HFFc6 (cell line): ENCODE measurements at regions not wholly inside any gene's neighbourhood (a gene's known extent, or its start where the extent isn't known, plus 50 kb on each side); places are given as distances from the start of the nearest gene placed in this dataset.
"Not testable (repeated sequence)": the region's sequence is repeated elsewhere in the genome, so short reads cannot be mapped to it uniquely, and the experiment has no call there.

ENCODE experiments used
- DNase-seq: peaks from one replicate; pipeline ENCODE4 v3.0.0-alpha.2; 2018
- H3K27ac Mint-ChIP-seq: 2 replicates; pipeline ENCODE4 v1.8.0; 2020; ENCODE audit warnings: mild to moderate bottlenecking, mixed read lengths
- H3K27me3 Mint-ChIP-seq: 2 replicates; pipeline ENCODE4 v1.8.0; 2021; ENCODE audit warnings: mild to moderate bottlenecking, moderate library complexity, mixed read lengths; ENCODE audit not compliant: insufficient read depth
- H3K36me3 Mint-ChIP-seq: 2 replicates; pipeline ENCODE4 v1.8.0; 2021; ENCODE audit warnings: low read depth, mixed read lengths
- H3K4me1 Mint-ChIP-seq: 2 replicates; pipeline ENCODE4 v1.8.0; 2020; ENCODE audit warnings: low read depth, mixed read lengths
- H3K4me3 Mint-ChIP-seq: 2 replicates; pipeline ENCODE4 v1.8.0; 2020; ENCODE audit warnings: mild to moderate bottlenecking, moderate library complexity, mixed read lengths
- H3K9me3 Mint-ChIP-seq: 2 replicates; pipeline ENCODE4 v1.8.0; 2020; ENCODE audit warnings: mild to moderate bottlenecking, mixed read lengths
- CTCF ChIP-seq: fragments of 200-600 bp; sonication (generic); IDR thresholded peaks from 2 replicates; pipeline ENCODE4 v1.5.0; 2021; ENCODE audit warnings: antibody characterized with exemption, mild to moderate bottlenecking

GRCh38 chr2:166764702-166765101 is 123.6 kb upstream of the XIRP2 start:
- no peaks in the 10 kb centered on the region for H3K4me1 Mint-ChIP-seq
- no peaks in the 10 kb centered on the region for H3K36me3 Mint-ChIP-seq
- H3K27ac Mint-ChIP-seq: no peak overlapping the region
- TF ChIP-seq CTCF: no peak
- H3K4me3 Mint-ChIP-seq: no peak overlapping the region
- DNase-seq: no peak
- peaks cover 11% of the 10 kb centered on the region for H3K9me3 Mint-ChIP-seq
- H3K27me3 Mint-ChIP-seq: peaks cover 1% of the 10 kb centered on the region; the same call in 1 of the 2 replicates

GRCh38 chr2:166764216-166764615 is 124.1 kb upstream of the XIRP2 start:
- H3K27ac Mint-ChIP-seq: no peak overlapping the region
- no peaks in the 10 kb centered on the region for H3K4me1 Mint-ChIP-seq
- TF ChIP-seq CTCF: no peak
- H3K27me3 Mint-ChIP-seq: peaks cover 1% of the 10 kb centered on the region; the same call in 1 of the 2 replicates
- no peaks in the 10 kb centered on the region for H3K36me3 Mint-ChIP-seq
- H3K4me3 Mint-ChIP-seq: no peak overlapping the region
- H3K9me3 Mint-ChIP-seq: peaks cover 8% of the 10 kb centered on the region
- DNase-seq: no peak

GRCh38 chr2:166762746-166763145 is 125.5 kb upstream of the XIRP2 start:
- no peaks in the 10 kb centered on the region for H3K36me3 Mint-ChIP-seq
- peaks cover 8% of the 10 kb centered on the region for H3K9me3 Mint-ChIP-seq
- H3K27me3 Mint-ChIP-seq: peaks cover 1% of the 10 kb centered on the region; the same call in 1 of the 2 replicates
- no peaks in the 10 kb centered on the region for H3K4me1 Mint-ChIP-seq
- H3K4me3 Mint-ChIP-seq: no peak overlapping the region
- DNase-seq: no peak
- TF ChIP-seq CTCF: no peak
- H3K27ac Mint-ChIP-seq: no peak overlapping the region

GRCh38 chr2:166758956-166759355 is 129.3 kb upstream of the XIRP2 start:
- H3K9me3 Mint-ChIP-seq: no peaks in the 10 kb centered on the region; the same call in none of the 2 replicates
- TF ChIP-seq CTCF: no peak
- H3K4me3 Mint-ChIP-seq: no peak overlapping the region
- no peak overlapping the region for H3K27ac Mint-ChIP-seq
- H3K36me3 Mint-ChIP-seq: no peaks in the 10 kb centered on the region
- peaks cover 1% of the 10 kb centered on the region; the same call in 1 of the 2 replicates for H3K27me3 Mint-ChIP-seq
- no peak for DNase-seq
- no peaks in the 10 kb centered on the region for H3K4me1 Mint-ChIP-seq

GRCh38 chr2:166750624-166751023 is 137.7 kb upstream of the XIRP2 start:
- H3K4me3 Mint-ChIP-seq: no peak overlapping the region
- peaks cover 19% of the 10 kb centered on the region for H3K9me3 Mint-ChIP-seq
- TF ChIP-seq CTCF: no peak
- no peak overlapping the region for H3K27ac Mint-ChIP-seq
- no peaks in the 10 kb centered on the region for H3K27me3 Mint-ChIP-seq
- DNase-seq: no peak
- no peaks in the 10 kb centered on the region for H3K4me1 Mint-ChIP-seq
- H3K36me3 Mint-ChIP-seq: no peaks in the 10 kb centered on the region

- not testable (repeated sequence) for DNase-seq, H3K27me3 Mint-ChIP-seq, H3K4me3 Mint-ChIP-seq, H3K36me3 Mint-ChIP-seq, H3K27ac Mint-ChIP-seq, H3K4me1 Mint-ChIP-seq
- H3K9me3 Mint-ChIP-seq: peaks cover 59% of the 10 kb centered on the region
These were observed 144.2 kb upstream of the XIRP2 start for GRCh38 chr2:166744117-166744516.

- H3K9me3 Mint-ChIP-seq: peaks cover 59% of the 10 kb centered on the region
- not testable (repeated sequence) for H3K4me3 Mint-ChIP-seq, H3K27me3 Mint-ChIP-seq, H3K4me1 Mint-ChIP-seq, H3K27ac Mint-ChIP-seq, H3K36me3 Mint-ChIP-seq, DNase-seq
These were observed 144.8 kb upstream of the XIRP2 start for GRCh38 chr2:166743482-166743881.
